ENCODE measurements at regions not wholly inside any gene's neighbourhood (a gene's known extent, or its start where the extent isn't known, plus 50 kb on each side); places are given as distances from the start of the nearest gene placed in this dataset.

DNA sequence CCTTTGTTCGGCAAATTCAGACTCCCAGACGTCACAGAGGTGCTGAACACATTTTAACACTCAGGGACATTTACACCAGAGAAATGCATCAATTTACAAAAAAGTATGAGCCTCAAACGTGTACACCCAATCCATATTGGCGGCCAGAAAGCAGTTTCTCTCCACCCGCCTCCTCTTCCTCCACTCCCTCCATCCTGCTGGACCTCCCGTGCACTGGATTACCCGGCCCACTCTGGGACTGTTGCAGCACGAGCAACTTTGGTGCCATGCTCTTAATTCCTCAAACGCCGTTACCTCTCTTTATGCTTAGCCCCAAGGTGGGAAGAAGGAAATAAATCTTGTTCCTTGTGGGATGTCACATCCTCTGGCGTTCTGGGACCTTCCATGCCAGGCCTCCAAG is 243.4 kb downstream of the ZNF516 start:
- no peaks in the 10 kb centered on the region for H3K4me1 Mint-ChIP-seq (ENCODE audit: low read depth)
- DNase-seq (no peak), ATAC-seq (no peak)
- no peak overlapping the region for H3K4me3 Mint-ChIP-seq
- no peaks in the 10 kb centered on the region for H3K36me3 Mint-ChIP-seq (ENCODE audit: low read depth)
- ChIA-PET POLR2A (no interaction called here), CTCF (no interaction called here)
- no peaks in the 10 kb centered on the region for H3K9me3 Mint-ChIP-seq (ENCODE audit: insufficient read depth)
- no peak overlapping the region for H3K27ac Mint-ChIP-seq
- peaks cover 6% of the 10 kb centered on the region for H3K27me3 Mint-ChIP-seq (ENCODE audit: low read depth)

DNA sequence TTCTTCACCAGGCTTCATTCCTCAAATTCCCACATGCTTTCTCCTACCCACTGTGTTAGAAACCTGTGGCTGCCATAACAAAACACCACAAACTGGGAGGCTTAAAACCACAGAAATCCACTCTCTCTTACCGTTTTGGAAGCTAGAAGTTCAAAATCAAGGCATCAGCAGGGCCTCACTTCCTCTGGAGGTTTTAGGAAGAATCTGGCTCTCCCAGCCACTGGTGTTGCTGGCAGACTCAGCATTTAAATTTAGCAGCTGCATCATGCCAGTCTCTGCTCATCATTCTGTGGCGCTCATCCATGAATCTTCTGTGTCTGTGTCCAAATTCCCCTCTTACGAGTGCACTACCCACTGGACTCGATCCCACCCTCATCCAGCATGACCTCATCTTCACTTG is 248.5 kb downstream of the ZNF516 start:
- Mint-ChIP-seq H3K9me3 (ENCODE audit: insufficient read depth) (no peaks in the 10 kb centered on the region), H3K27ac (no peak overlapping the region)
- POLR2A ChIA-PET = no interaction called here

DNA sequence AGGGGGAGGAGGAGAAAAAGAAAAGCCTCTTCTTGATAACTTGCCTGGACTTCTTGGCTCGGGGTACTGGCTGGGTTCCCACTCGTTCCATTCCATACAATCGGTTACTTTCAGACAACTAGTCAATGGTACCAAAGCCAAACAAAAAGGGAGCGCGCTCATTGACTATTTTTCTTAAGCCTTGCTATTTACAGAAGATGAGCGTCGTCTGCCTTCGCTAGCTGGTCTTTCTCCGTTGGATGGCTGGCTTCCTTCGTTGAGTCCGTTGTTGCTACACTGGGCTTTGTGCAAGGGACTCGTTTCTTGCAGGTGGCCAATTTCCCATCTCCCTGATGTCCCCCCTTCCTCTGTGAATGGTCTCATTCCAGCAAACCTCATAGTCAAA is 260.4 kb downstream of the ZNF516 start:
- H3K9me3 Mint-ChIP-seq (ENCODE audit: insufficient read depth) = peaks cover 7% of the 10 kb centered on the region
- no peaks in the 10 kb centered on the region for H3K4me1 Mint-ChIP-seq (ENCODE audit: low read depth)
- ATAC-seq = no peak
- H3K36me3 Mint-ChIP-seq (ENCODE audit: low read depth) = no peaks in the 10 kb centered on the region
- H3K27ac Mint-ChIP-seq = no peak overlapping the region
- no peak for DNase-seq
- H3K4me3 Mint-ChIP-seq = no peak overlapping the region
- ChIA-PET CTCF (no interaction called here), POLR2A (no interaction called here)
- no peaks in the 10 kb centered on the region for H3K27me3 Mint-ChIP-seq (ENCODE audit: low read depth)

More for the DNA sequence above, 248.5 kb downstream of the ZNF516 start:
- H3K4me1 Mint-ChIP-seq (ENCODE audit: low read depth) = no peaks in the 10 kb centered on the region
- ATAC-seq = no peak
- DNase-seq = no peak
- CTCF ChIA-PET = no interaction called here
- no peak overlapping the region for H3K4me3 Mint-ChIP-seq
- H3K36me3 Mint-ChIP-seq (ENCODE audit: low read depth) = no peaks in the 10 kb centered on the region
- peaks cover 4% of the 10 kb centered on the region for H3K27me3 Mint-ChIP-seq (ENCODE audit: low read depth)

DNA sequence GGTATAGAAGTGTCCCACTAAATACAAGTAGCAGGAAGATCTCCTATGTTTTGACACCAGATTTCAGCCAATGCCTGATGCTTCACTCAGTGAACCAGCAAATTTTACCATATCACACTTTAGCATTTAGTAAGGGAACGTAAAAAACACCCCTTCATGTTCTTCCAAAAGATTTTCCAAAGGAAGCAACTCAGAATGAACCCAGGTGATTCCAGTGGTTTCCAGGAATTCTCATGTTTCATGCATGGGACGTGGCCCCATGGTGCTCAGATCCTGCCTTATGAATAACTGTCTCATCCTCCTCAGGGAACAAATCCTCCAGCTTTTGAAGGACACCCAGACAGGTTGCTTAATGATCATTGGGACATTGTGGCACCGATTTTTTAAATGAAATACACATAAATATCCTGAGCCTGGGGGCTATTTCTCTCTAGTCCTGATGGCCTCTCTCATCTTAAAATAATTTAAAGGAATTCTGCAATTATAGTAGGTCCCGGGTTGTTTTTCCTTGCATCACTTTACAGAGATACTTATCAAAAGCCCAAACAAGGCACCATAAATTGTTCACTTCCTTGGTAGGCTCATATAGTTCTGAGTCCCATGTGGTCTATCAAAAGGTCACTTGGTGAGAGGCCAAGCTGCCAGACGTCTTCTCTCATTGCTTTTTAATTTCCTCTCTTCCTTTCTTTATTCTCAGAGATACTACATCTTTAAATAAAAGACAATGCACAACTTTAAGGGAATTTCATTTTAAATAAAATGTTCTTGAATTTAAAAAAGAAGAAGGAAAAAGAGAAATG is 261.0 kb downstream of the ZNF516 start:
- ChIA-PET POLR2A (no interaction called here), CTCF (no interaction called here)
- Mint-ChIP-seq H3K27ac (no peak overlapping the region), H3K27me3 (ENCODE audit: low read depth) (no peaks in the 10 kb centered on the region), H3K9me3 (ENCODE audit: insufficient read depth) (peaks cover 7% of the 10 kb centered on the region), H3K4me3 (no peak overlapping the region), H3K36me3 (ENCODE audit: low read depth) (no peaks in the 10 kb centered on the region), H3K4me1 (ENCODE audit: low read depth) (no peaks in the 10 kb centered on the region)
- DNase-seq = no peak
- no peak for ATAC-seq

DNA sequence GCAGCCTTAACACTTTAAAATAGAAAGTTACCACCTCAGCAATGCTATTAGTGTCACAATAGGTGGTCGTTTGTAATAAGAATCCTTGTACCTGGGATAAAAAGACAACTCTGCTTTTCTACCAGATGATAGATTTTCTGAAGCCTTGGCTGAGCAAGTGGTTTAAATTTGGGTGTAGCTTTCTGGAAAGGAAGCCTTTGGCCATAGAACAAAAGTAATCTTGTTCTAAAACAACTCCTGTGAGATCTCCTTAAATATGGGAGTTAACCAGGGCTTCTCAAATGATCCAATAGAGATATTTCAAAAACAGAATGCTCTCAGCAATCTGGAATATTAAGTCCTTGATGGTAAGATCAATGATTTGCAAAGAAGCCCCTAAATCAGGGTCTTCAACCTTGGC is 261.6 kb downstream of the ZNF516 start:
- H3K27ac Mint-ChIP-seq = no peak overlapping the region
- no peaks in the 10 kb centered on the region for H3K36me3 Mint-ChIP-seq (ENCODE audit: low read depth)
- no peak overlapping the region for H3K4me3 Mint-ChIP-seq
- no peaks in the 10 kb centered on the region for H3K27me3 Mint-ChIP-seq (ENCODE audit: low read depth)
- CTCF ChIA-PET = no interaction called here
- POLR2A ChIA-PET = no interaction called here
- no peak for ATAC-seq
- no peaks in the 10 kb centered on the region for H3K4me1 Mint-ChIP-seq (ENCODE audit: low read depth)
- no peak for DNase-seq
- H3K9me3 Mint-ChIP-seq (ENCODE audit: insufficient read depth) = peaks cover 7% of the 10 kb centered on the region

DNA sequence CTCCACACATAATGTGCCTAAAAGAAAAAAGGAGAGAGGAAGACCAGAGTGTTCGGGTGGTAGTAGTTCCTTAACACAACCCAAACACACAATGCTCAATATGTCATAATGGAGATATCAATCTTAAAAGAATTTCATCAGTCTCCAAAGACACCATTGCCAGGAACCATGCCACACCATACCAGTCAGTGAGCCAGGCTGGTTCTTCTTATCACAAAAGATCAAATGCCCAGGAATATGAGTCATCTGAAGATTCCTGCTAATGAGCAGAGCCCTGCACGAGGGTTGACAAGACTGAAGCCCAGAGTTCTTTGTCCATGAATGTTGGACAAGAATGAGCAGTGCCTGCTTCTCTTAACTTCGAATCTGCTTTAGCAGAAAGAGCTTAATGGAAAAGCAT is 262.3 kb downstream of the ZNF516 start:
- DNase-seq (no peak), ATAC-seq (no peak)
- ChIA-PET CTCF (no interaction called here), POLR2A (no interaction called here)
- peaks cover 3% of the 10 kb centered on the region for H3K9me3 Mint-ChIP-seq (ENCODE audit: insufficient read depth)
- no peaks in the 10 kb centered on the region for H3K36me3 Mint-ChIP-seq (ENCODE audit: low read depth)
- H3K4me3 Mint-ChIP-seq = no peak overlapping the region
- H3K27me3 Mint-ChIP-seq (ENCODE audit: low read depth) = no peaks in the 10 kb centered on the region
- H3K4me1 Mint-ChIP-seq (ENCODE audit: low read depth) = no peaks in the 10 kb centered on the region
- H3K27ac Mint-ChIP-seq = no peak overlapping the region

DNA sequence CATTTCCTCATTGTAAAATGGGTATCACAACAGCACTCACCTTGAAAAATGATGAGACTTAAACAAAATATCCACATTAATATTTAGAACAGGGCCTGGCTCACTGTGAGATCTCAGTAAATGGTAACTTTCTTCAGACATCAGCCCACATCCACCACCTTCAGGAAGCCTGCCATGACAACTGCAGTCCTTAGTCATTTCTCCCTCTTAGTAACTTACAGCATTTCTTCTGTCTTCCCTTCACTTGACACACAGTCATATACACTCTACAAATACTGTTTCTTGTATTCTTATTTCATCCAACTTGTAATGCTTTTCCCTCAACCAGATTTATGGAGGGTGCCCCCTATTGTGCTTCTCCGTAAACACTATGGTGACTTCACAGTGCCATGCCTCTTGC is 263.0 kb downstream of the ZNF516 start:
- H3K27ac Mint-ChIP-seq = no peak overlapping the region
- CTCF ChIA-PET = no interaction called here
- no peak for DNase-seq
- no peak for ATAC-seq
- H3K4me1 Mint-ChIP-seq (ENCODE audit: low read depth) = no peaks in the 10 kb centered on the region
- H3K9me3 Mint-ChIP-seq (ENCODE audit: insufficient read depth) = no peaks in the 10 kb centered on the region
- no peak overlapping the region for H3K4me3 Mint-ChIP-seq
- H3K27me3 Mint-ChIP-seq (ENCODE audit: low read depth) = no peaks in the 10 kb centered on the region
- POLR2A ChIA-PET = no interaction called here
- H3K36me3 Mint-ChIP-seq (ENCODE audit: low read depth) = no peaks in the 10 kb centered on the region

DNA sequence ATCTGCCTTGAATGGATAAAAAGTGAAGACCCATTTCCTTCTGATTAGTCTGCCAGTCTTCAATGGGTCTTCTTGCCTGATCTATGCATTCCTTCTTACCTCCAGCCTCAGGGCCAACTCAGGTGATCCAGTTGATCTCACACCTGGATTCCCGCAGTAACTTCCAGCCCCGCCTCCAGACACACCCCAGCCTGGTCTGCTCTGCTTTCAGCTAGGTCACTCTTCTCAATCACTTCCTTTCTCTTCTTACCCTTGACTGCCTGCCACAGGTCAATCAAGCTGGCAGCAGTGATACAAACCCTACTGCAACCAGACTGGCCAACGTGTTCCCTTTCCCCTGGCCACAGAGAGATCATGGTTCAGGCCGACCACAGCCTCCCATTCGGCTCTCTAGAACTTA is 263.6 kb downstream of the ZNF516 start:
- no peak for ATAC-seq
- Mint-ChIP-seq H3K9me3 (ENCODE audit: insufficient read depth) (no peaks in the 10 kb centered on the region), H3K4me1 (ENCODE audit: low read depth) (no peaks in the 10 kb centered on the region)

DNA sequence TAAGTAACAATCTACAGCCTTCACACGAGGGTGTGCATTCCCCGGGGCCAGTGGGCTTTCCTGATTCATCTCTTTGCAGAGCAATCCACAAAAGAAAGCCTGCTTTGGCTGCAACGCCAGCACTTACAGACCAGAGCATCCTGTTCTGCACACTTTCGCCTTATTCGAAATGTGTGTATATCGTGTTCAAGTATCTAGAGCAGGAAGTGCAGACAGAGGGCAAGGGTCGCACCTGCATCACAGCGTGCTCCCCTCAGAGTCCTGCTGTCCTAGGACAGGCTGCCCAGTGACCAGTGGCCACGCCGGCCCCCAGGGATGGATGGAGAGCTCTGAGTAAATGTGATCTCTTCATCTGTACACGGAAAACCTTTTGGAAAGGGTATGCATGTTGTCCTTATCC is 264.3 kb downstream of the ZNF516 start:
- H3K27me3 Mint-ChIP-seq (ENCODE audit: low read depth) = no peaks in the 10 kb centered on the region
- CTCF ChIA-PET = no interaction called here
- H3K9me3 Mint-ChIP-seq (ENCODE audit: insufficient read depth) = no peaks in the 10 kb centered on the region
- DNase-seq (no peak), ATAC-seq (no peak)
- POLR2A ChIA-PET = no interaction called here
- H3K4me1 Mint-ChIP-seq (ENCODE audit: low read depth) = no peaks in the 10 kb centered on the region
- no peak overlapping the region for H3K4me3 Mint-ChIP-seq
- H3K27ac Mint-ChIP-seq = no peak overlapping the region
- no peaks in the 10 kb centered on the region for H3K36me3 Mint-ChIP-seq (ENCODE audit: low read depth)

More for the DNA sequence above, 263.6 kb downstream of the ZNF516 start:
- Mint-ChIP-seq H3K36me3 (ENCODE audit: low read depth) (no peaks in the 10 kb centered on the region), H3K4me3 (no peak overlapping the region), H3K27me3 (ENCODE audit: low read depth) (no peaks in the 10 kb centered on the region), H3K27ac (no peak overlapping the region)
- ChIA-PET POLR2A (no interaction called here), CTCF (no interaction called here)
- DNase-seq = no peak

DNA sequence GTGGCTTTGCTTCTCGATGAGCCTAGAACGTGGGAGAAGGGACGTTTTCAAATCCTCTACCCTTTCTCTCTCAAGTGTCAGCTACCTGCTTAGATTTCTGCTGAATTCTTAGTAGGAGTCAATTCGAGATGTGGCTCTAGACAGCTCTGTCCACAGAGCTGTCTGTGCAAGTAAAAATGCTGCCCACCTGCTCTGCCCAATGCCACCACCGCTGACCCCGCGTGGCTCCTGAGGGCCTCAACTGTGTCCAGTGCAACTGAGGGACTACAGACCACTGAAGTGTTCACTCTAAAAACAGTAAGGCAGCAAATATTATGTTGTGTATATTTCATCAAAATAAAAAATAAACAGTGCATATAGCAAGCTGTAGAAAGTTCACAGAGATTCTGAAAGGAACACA is 266.3 kb downstream of the ZNF516 start:
- no peaks in the 10 kb centered on the region for H3K9me3 Mint-ChIP-seq (ENCODE audit: insufficient read depth)
- ChIA-PET POLR2A (no interaction called here), CTCF (no interaction called here)
- no peaks in the 10 kb centered on the region for H3K36me3 Mint-ChIP-seq (ENCODE audit: low read depth)
- H3K27ac Mint-ChIP-seq = no peak overlapping the region
- ATAC-seq = no peak
- DNase-seq = no peak
- H3K4me3 Mint-ChIP-seq = no peak overlapping the region
- H3K4me1 Mint-ChIP-seq (ENCODE audit: low read depth) = no peaks in the 10 kb centered on the region
- no peaks in the 10 kb centered on the region for H3K27me3 Mint-ChIP-seq (ENCODE audit: low read depth)

DNA sequence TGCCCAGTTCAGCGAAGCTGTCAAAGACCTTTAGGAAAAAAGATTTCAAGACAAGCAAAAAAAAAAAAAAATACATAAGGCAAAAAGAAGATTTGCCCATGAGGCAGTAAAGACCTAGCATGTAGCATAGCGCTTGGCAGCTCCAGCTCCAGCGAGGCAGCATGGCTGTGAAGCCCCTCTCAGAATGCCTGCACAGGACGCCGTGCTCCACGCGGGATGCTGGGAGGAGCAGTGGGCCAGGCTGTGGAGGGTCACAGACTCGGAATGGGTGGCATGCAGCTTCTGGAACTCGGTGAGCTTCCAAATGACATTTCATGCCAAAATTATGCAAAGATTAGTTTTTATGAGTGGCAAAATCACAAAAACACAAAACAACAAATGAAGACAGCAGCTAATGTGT is 267.3 kb downstream of the ZNF516 start:
- DNase-seq (no peak), ATAC-seq (no peak)
- ChIA-PET POLR2A (no interaction called here), CTCF (no interaction called here)
- no peaks in the 10 kb centered on the region for H3K4me1 Mint-ChIP-seq (ENCODE audit: low read depth)
- no peaks in the 10 kb centered on the region for H3K27me3 Mint-ChIP-seq (ENCODE audit: low read depth)
- H3K9me3 Mint-ChIP-seq (ENCODE audit: insufficient read depth) = no peaks in the 10 kb centered on the region
- H3K36me3 Mint-ChIP-seq (ENCODE audit: low read depth) = no peaks in the 10 kb centered on the region
- no peak overlapping the region for H3K27ac Mint-ChIP-seq
- H3K4me3 Mint-ChIP-seq = no peak overlapping the region

DNA sequence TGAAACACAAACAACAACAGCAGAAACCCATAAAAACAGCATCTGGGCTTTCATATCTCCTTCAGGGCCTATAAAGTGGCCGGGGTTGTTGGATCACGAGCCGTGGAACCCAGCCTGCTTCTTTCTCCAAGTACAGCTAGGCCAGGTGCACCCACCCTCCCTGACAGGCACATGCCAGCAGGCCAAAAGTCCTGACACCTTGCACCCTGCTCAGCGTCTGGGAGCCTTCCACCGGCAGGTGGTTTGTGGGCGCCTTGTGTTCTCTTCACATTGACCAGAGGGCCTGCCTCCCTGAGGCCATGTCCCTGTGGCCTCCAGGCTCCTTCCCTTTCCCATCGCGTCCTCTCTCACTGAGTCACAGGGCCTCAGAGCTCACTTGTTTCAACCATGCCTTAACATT is 271.6 kb downstream of the ZNF516 start:
- H3K36me3 Mint-ChIP-seq (ENCODE audit: low read depth) = no peaks in the 10 kb centered on the region
- no peak overlapping the region for H3K27ac Mint-ChIP-seq
- no peak overlapping the region for H3K4me3 Mint-ChIP-seq
- POLR2A ChIA-PET = no interaction called here
- H3K27me3 Mint-ChIP-seq (ENCODE audit: low read depth) = no peaks in the 10 kb centered on the region
- CTCF ChIA-PET = no interaction called here
- DNase-seq (no peak), ATAC-seq (no peak)
- H3K4me1 Mint-ChIP-seq (ENCODE audit: low read depth) = no peaks in the 10 kb centered on the region
- H3K9me3 Mint-ChIP-seq (ENCODE audit: insufficient read depth) = no peaks in the 10 kb centered on the region

DNA sequence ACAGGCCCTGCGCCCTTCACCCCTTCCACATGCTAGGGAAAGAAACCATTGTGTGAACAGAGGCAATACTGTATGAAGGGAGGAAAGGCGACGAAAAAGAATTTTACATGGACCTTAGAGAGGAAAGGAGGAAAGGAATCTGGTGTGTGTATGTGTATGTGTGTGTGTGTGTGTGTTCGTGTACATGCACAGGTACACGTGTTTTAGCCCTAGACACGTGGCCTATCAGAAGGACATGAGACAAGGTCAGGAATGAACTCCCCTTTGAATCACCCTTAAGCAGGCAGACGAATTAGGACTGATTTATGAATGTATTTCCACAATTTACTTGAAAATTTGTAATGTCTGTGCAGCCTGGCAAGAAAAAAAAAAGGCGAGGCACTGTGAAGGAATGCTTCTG is 276.0 kb downstream of the ZNF516 start:
- peaks cover 1% of the 10 kb centered on the region for H3K4me1 Mint-ChIP-seq (ENCODE audit: low read depth)
- POLR2A ChIA-PET = no interaction called here

More for the DNA sequence above, 276.0 kb downstream of the ZNF516 start:
- Mint-ChIP-seq H3K36me3 (ENCODE audit: low read depth) (no peaks in the 10 kb centered on the region), H3K27ac (no peak overlapping the region), H3K4me3 (no peak overlapping the region), H3K27me3 (ENCODE audit: low read depth) (no peaks in the 10 kb centered on the region), H3K9me3 (ENCODE audit: insufficient read depth) (no peaks in the 10 kb centered on the region)
- no peak for ATAC-seq
- DNase-seq = no peak
- CTCF ChIA-PET = no interaction called here
